ENCODE measurements at regions not wholly inside any gene's neighbourhood (a gene's known extent, or its start where the extent isn't known, plus 50 kb on each side); places are given as distances from the start of the nearest gene placed in this dataset.

DNA sequence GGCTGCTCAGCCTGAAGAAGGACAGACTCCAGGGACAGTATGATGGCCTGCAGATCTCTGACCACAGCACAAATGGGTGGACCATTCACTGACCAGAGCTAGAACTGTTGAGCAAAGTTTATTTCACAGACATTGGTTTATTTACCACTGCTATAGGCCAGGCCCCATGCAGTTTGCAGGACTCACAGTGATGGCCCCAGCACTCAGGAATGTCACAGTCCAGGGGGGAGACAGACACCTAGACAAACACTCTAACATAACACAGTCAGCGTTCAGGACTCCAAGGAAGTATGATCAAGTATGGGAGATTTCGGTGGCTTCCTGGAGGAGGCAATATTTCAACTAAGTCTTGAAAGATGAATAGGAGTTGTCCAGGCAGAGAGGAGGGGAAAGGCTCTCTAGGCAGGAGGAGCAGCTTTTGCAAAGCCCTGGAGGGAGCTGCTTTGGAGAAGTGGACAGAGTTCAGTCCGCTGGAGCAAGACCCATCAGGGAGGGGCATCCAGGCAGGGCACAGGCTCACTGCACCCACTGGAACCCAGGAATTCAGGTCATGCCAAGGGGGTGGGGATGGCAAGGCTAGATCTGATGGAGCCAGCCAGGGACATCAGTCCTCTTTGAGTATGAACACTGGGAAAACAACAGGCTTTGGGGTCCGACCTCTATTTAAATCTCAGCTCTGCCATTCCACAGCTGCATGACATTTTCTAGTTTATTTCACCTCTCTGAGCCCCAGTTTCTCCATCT is 454.3 kb downstream of the MATN1 start:
- Histone ChIP-seq H3F3A (ENCODE audit: insufficient read depth, low read length, poor library complexity, severe bottlenecking) (no peaks in the 10 kb centered on the region), H3K9me2 (ENCODE audit: insufficient read depth, low read length) (no peaks in the 10 kb centered on the region), H3K27ac (ENCODE audit: low read length) (no peak overlapping the region), H3K79me2 (replicated peaks; ENCODE audit: insufficient read depth, low read length) (no peaks in the 10 kb centered on the region), H3K9ac (ENCODE audit: low read length) (no peak overlapping the region), H2AFZ (ENCODE audit: low read depth, low read length) (no peak overlapping the region), H3K4me3 (ENCODE audit: low read length) (no peak overlapping the region), H3K4me2 (ENCODE audit: low read length) (no peak overlapping the region), H4K20me1 (ENCODE audit: insufficient read depth) (no peaks in the 10 kb centered on the region), H3K27me3 (ENCODE audit: insufficient read depth, low read depth, low read length) (no peaks in the 10 kb centered on the region), H3K36me3 (ENCODE audit: insufficient read depth, low read length) (no peaks in the 10 kb centered on the region), H3K9me3 (ENCODE audit: low read length) (no peaks in the 10 kb centered on the region)
- TF ChIP-seq RAD21 (conservative IDR thresholded peaks at IDR 0.05) (no peak), TAF1 (IDR thresholded peaks at IDR 0.05; ENCODE audit: low read depth) (no peak), POLR2AphosphoS5 (IDR thresholded peaks at IDR 0.05) (no peak)
- TF ChIP-seq, protein P1, sequence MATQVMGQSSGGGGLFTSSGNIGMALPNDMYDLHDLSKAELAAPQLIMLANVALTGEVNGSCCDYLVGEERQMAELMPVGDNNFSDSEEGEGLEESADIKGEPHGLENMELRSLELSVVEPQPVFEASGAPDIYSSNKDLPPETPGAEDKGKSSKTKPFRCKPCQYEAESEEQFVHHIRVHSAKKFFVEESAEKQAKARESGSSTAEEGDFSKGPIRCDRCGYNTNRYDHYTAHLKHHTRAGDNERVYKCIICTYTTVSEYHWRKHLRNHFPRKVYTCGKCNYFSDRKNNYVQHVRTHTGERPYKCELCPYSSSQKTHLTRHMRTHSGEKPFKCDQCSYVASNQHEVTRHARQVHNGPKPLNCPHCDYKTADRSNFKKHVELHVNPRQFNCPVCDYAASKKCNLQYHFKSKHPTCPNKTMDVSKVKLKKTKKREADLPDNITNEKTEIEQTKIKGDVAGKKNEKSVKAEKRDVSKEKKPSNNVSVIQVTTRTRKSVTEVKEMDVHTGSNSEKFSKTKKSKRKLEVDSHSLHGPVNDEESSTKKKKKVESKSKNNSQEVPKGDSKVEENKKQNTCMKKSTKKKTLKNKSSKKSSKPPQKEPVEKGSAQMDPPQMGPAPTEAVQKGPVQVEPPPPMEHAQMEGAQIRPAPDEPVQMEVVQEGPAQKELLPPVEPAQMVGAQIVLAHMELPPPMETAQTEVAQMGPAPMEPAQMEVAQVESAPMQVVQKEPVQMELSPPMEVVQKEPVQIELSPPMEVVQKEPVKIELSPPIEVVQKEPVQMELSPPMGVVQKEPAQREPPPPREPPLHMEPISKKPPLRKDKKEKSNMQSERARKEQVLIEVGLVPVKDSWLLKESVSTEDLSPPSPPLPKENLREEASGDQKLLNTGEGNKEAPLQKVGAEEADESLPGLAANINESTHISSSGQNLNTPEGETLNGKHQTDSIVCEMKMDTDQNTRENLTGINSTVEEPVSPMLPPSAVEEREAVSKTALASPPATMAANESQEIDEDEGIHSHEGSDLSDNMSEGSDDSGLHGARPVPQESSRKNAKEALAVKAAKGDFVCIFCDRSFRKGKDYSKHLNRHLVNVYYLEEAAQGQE (IDR thresholded peaks at IDR 0.05; ENCODE audit: borderline replicate concordance): no peak

DNA sequence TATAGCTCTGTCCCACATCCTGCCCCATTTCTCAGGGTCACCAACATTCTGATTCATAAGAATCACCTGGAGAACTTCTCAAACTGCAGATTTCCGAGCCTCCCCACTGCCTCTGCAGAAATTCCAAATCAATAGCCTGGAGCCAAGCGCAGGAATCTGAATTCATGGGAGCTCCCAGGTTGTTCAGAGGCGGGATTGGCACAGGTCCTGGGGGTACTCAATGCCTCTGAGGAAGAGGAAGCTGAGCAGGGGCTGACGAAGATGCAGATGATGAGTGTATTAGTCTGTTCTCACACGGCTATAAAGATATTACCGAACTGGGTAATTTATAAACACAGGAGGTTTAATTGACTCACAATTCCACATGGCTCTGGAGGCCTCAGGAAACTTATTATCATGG is 455.5 kb downstream of the MATN1 start:
- Histone ChIP-seq H3K79me2 (replicated peaks; ENCODE audit: insufficient read depth, low read length) (no peaks in the 10 kb centered on the region), H4K20me1 (ENCODE audit: insufficient read depth) (no peaks in the 10 kb centered on the region), H3K4me3 (ENCODE audit: low read length) (no peak overlapping the region), H3K27me3 (ENCODE audit: insufficient read depth, low read depth, low read length) (no peaks in the 10 kb centered on the region), H2AFZ (ENCODE audit: low read depth, low read length) (no peak overlapping the region), H3K36me3 (ENCODE audit: insufficient read depth, low read length) (no peaks in the 10 kb centered on the region), H3K27ac (ENCODE audit: low read length) (no peak overlapping the region), H3F3A (ENCODE audit: insufficient read depth, low read length, poor library complexity, severe bottlenecking) (no peaks in the 10 kb centered on the region), H3K9me2 (ENCODE audit: insufficient read depth, low read length) (no peaks in the 10 kb centered on the region), H3K4me2 (ENCODE audit: low read length) (no peak overlapping the region), H3K9ac (ENCODE audit: low read length) (no peak overlapping the region), H3K9me3 (ENCODE audit: low read length) (no peaks in the 10 kb centered on the region)
- TF ChIP-seq SMC3 (conservative IDR thresholded peaks at IDR 0.05; ENCODE audit: poor library complexity) (no peak), POLR2AphosphoS5 (IDR thresholded peaks at IDR 0.05) (no peak), EZH2 (IDR thresholded peaks at IDR 0.05; ENCODE audit: borderline replicate concordance, insufficient read depth, low read length, poor library complexity, severe bottlenecking) (no peak), MXI1 (conservative IDR thresholded peaks at IDR 0.05; ENCODE audit: poor library complexity, severe bottlenecking) (no peak), RAD21 (conservative IDR thresholded peaks at IDR 0.05) (no peak), EP300 (conservative IDR thresholded peaks at IDR 0.05; ENCODE audit: poor library complexity, severe bottlenecking) (no peak), TAF1 (IDR thresholded peaks at IDR 0.05; ENCODE audit: low read depth) (no peak)
- TF ChIP-seq, protein P1 (IDR thresholded peaks at IDR 0.05; ENCODE audit: borderline replicate concordance): no peak
- TF ChIP-seq, protein P2, sequence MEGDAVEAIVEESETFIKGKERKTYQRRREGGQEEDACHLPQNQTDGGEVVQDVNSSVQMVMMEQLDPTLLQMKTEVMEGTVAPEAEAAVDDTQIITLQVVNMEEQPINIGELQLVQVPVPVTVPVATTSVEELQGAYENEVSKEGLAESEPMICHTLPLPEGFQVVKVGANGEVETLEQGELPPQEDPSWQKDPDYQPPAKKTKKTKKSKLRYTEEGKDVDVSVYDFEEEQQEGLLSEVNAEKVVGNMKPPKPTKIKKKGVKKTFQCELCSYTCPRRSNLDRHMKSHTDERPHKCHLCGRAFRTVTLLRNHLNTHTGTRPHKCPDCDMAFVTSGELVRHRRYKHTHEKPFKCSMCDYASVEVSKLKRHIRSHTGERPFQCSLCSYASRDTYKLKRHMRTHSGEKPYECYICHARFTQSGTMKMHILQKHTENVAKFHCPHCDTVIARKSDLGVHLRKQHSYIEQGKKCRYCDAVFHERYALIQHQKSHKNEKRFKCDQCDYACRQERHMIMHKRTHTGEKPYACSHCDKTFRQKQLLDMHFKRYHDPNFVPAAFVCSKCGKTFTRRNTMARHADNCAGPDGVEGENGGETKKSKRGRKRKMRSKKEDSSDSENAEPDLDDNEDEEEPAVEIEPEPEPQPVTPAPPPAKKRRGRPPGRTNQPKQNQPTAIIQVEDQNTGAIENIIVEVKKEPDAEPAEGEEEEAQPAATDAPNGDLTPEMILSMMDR (IDR thresholded peaks at IDR 0.05; ENCODE audit: poor library complexity, severe bottlenecking): no peak

Data from neural cell (in vitro differentiated cells).